ENCODE measurements at regions not wholly inside any gene's neighbourhood (a gene's known extent, or its start where the extent isn't known, plus 50 kb on each side); places are given as distances from the start of the nearest gene placed in this dataset.

GRCh38 chr9:129474740-129475404 is 146.0 kb downstream of the C9orf50 start:
- no peaks in the 10 kb centered on the region for H3K27me3 ChIP-seq (replicated peaks)
- no peak overlapping the region for H3K27ac ChIP-seq
- no peak for DNase-seq (ENCODE audit: low read depth in 1 of 2, low spot score in 2 of 2)
- no peaks in the 10 kb centered on the region for H3K9me3 ChIP-seq (replicated peaks)
- peaks cover 14% of the 10 kb centered on the region for H3K4me1 ChIP-seq (replicated peaks)
- no peaks in the 10 kb centered on the region for H3K36me3 ChIP-seq
- no peak overlapping the region for H3K4me3 ChIP-seq

- H3K36me3 ChIP-seq = no peaks in the 10 kb centered on the region
- no peak overlapping the region for H3K27ac ChIP-seq
- H3K4me1 ChIP-seq (replicated peaks) = peaks cover 14% of the 10 kb centered on the region
- H3K4me3 ChIP-seq = no peak overlapping the region
- H3K27me3 ChIP-seq (replicated peaks) = no peaks in the 10 kb centered on the region
- no peaks in the 10 kb centered on the region for H3K9me3 ChIP-seq (replicated peaks)
- DNase-seq (ENCODE audit: low read depth in 1 of 2, low spot score in 2 of 2) = no peak
Observed at GRCh38 chr9:129473523-129474244, 147.2 kb downstream of the C9orf50 start.

GRCh38 chr9:129472651-129473102 is 148.2 kb downstream of the C9orf50 start:
- H3K27ac ChIP-seq = no peak overlapping the region
- no peaks in the 10 kb centered on the region for H3K36me3 ChIP-seq
- DNase-seq (ENCODE audit: low read depth in 1 of 2, low spot score in 2 of 2) = no peak
- no peak overlapping the region for H3K4me3 ChIP-seq
- H3K4me1 ChIP-seq (replicated peaks) = peaks cover 14% of the 10 kb centered on the region
- H3K27me3 ChIP-seq (replicated peaks) = no peaks in the 10 kb centered on the region
- no peaks in the 10 kb centered on the region for H3K9me3 ChIP-seq (replicated peaks)

- no peaks in the 10 kb centered on the region for H3K27me3 ChIP-seq (replicated peaks)
- H3K36me3 ChIP-seq = no peaks in the 10 kb centered on the region
- no peaks in the 10 kb centered on the region for H3K9me3 ChIP-seq (replicated peaks)
- H3K4me3 ChIP-seq = no peak overlapping the region
- no peak overlapping the region for H3K27ac ChIP-seq
- no peak for DNase-seq (ENCODE audit: low read depth in 1 of 2, low spot score in 2 of 2)
- H3K4me1 ChIP-seq (replicated peaks) = peaks cover 13% of the 10 kb centered on the region
Observed at GRCh38 chr9:129471201-129472019, 149.5 kb downstream of the C9orf50 start.

GRCh38 chr9:129469988-129470316 is 150.9 kb downstream of the C9orf50 start:
- H3K27me3 ChIP-seq (replicated peaks) = no peaks in the 10 kb centered on the region
- H3K4me1 ChIP-seq (replicated peaks) = peaks cover 24% of the 10 kb centered on the region
- H3K36me3 ChIP-seq = no peaks in the 10 kb centered on the region
- H3K4me3 ChIP-seq = no peak overlapping the region
- DNase-seq (ENCODE audit: low read depth in 1 of 2, low spot score in 2 of 2) = no peak
- no peaks in the 10 kb centered on the region for H3K9me3 ChIP-seq (replicated peaks)
- H3K27ac ChIP-seq = no peak overlapping the region

GRCh38 chr9:129469188-129469987 is 151.5 kb downstream of the C9orf50 start:
- Histone ChIP-seq H3K9me3 (replicated peaks) (no peaks in the 10 kb centered on the region), H3K27me3 (replicated peaks) (no peaks in the 10 kb centered on the region), H3K27ac (no peak overlapping the region), H3K4me1 (replicated peaks) (peaks cover 27% of the 10 kb centered on the region), H3K36me3 (no peaks in the 10 kb centered on the region), H3K4me3 (no peak overlapping the region)
- no peak for DNase-seq (ENCODE audit: low read depth in 1 of 2, low spot score in 2 of 2)

GRCh38 chr9:129467739-129468666 is 152.9 kb downstream of the C9orf50 start:
- Histone ChIP-seq H3K9me3 (replicated peaks) (no peaks in the 10 kb centered on the region), H3K27me3 (replicated peaks) (no peaks in the 10 kb centered on the region), H3K36me3 (no peaks in the 10 kb centered on the region), H3K4me1 (replicated peaks) (peaks cover 27% of the 10 kb centered on the region), H3K4me3 (no peak overlapping the region), H3K27ac (no peak overlapping the region)
- DNase-seq (ENCODE audit: low read depth in 1 of 2, low spot score in 2 of 2) = no peak

DNA sequence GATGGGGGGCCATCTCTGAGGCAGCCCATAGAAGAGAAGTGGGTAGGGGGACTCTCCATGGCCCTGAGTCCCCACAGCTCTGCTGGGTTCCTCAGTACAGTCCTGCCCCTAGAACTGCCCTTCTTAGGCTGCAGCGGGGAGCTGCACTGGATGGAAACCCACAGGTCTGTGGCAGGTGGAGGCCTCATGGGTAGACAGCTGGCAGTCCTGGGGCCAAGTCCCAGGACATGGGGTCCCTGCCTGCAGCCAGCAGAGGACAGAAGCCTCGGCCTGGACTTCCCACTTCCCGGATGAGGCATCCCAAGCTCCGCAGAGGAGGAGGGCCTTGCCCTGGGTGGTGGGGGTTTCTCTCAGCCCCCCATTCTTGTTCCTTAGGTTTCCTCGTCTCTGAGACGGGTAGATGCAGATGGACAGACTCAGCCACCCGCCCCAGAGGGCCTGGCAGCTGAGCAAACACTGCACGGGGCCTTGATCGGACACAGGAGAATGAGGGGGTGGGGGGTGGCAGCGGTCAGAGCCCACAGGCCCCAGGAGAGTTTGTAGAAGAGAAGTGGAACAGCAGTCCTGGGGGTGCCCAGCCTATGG is 153.8 kb downstream of the C9orf50 start:
- DNase-seq (ENCODE audit: low read depth in 1 of 2, low spot score in 2 of 2) = no peak
- H3K27ac ChIP-seq = no peak overlapping the region
- no peaks in the 10 kb centered on the region for H3K36me3 ChIP-seq
- H3K9me3 ChIP-seq (replicated peaks) = no peaks in the 10 kb centered on the region
- no peak overlapping the region for H3K4me3 ChIP-seq
- H3K4me1 ChIP-seq (replicated peaks) = peaks cover 27% of the 10 kb centered on the region
- H3K27me3 ChIP-seq (replicated peaks) = no peaks in the 10 kb centered on the region

GRCh38 chr9:129465834-129466535 is 154.9 kb downstream of the C9orf50 start:
- peaks cover 32% of the 10 kb centered on the region for H3K4me1 ChIP-seq (replicated peaks)
- no peaks in the 10 kb centered on the region for H3K9me3 ChIP-seq (replicated peaks)
- no peaks in the 10 kb centered on the region for H3K36me3 ChIP-seq
- H3K27me3 ChIP-seq (replicated peaks) = no peaks in the 10 kb centered on the region
- no peak overlapping the region for H3K27ac ChIP-seq
- no peak overlapping the region for H3K4me3 ChIP-seq
- no peak for DNase-seq (ENCODE audit: low read depth in 1 of 2, low spot score in 2 of 2)

DNA sequence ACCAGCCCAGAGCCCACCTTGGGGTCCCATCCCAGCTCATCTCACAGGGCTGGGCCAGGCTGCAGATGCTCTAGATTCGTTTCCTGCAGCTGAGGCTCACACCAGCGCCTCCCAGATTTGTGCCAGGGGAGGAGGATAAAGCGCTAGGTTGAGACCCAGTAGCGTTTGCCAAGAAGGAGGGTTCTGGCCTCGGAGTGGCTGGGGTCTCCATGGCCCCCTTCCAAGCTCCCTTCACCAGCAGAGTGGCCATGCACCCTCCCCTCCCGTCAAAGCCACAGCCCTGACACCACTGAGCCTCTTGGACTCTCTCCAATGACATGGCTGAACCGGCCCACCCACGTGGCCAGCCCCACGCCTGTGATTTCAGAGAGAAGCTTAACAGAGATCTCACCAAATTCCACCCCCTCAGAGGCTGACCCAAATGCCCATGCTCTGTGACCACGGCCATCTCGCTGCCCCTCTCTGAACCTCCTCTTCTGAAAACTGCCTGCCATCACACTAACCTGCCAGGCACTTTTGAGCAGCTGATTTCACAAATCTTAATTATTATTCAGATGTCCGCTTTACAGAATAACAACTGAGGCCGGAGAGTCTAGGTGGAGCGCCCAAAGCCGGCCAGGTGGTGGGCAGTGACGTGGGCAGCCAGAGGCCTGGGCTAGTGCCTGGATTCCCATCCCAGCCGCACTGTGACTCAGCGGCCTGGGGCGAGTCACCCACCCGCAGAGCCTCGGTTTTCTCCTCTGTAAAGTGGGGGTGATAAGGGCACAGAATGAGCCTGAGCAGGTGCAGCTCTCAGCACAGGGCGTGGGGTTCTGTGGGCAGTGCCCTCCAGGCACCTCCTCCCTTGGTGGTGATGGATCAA is 155.7 kb downstream of the C9orf50 start:
- Histone ChIP-seq H3K9me3 (replicated peaks) (no peaks in the 10 kb centered on the region), H3K27me3 (replicated peaks) (no peaks in the 10 kb centered on the region), H3K4me1 (replicated peaks) (peaks cover 30% of the 10 kb centered on the region), H3K36me3 (no peaks in the 10 kb centered on the region), H3K27ac (no peak overlapping the region), H3K4me3 (no peak overlapping the region)
- DNase-seq (ENCODE audit: low read depth in 1 of 2, low spot score in 2 of 2) = peak; percentile 66 to 79

- no peak for DNase-seq (ENCODE audit: low read depth in 1 of 2, low spot score in 2 of 2)
- peaks cover 37% of the 10 kb centered on the region for H3K4me1 ChIP-seq (replicated peaks)
- H3K4me3 ChIP-seq = no peak overlapping the region
- H3K27me3 ChIP-seq (replicated peaks) = no peaks in the 10 kb centered on the region
- H3K9me3 ChIP-seq (replicated peaks) = no peaks in the 10 kb centered on the region
- no peaks in the 10 kb centered on the region for H3K36me3 ChIP-seq
- H3K27ac ChIP-seq = no peak overlapping the region
Observed at GRCh38 chr9:129463994-129464393, 156.9 kb downstream of the C9orf50 start.
